Activated naive CD4-positive, alpha-beta T cell treated with anti-CD3 and anti-CD28 coated beads, Interleukin-2, amount 50 U/mL, for 72 hours (primary cell): ENCODE measurements at regions not wholly inside any gene's neighbourhood (a gene's known extent, or its start where the extent isn't known, plus 50 kb on each side); places are given as distances from the start of the nearest gene placed in this dataset.

Experiments used
- ATAC-seq, 2 donors: fragments of 150-1000 bp; cut with Tn5 transposase; 2 replicates each; pipeline ENCODE4 v1.10.0; 2021; ENCODE audit warnings: mild to moderate bottlenecking in 2 of 2, moderate library complexity in 2 of 2
- DNase-seq, 2 donors: peaks; one replicate each; pipeline ENCODE4 v3.0.0; 2021 to 2022; ENCODE audit warnings: low spot score in 2 of 2
- H3K27ac Mint-ChIP-seq, 2 donors: one replicate each; pipeline ENCODE4 v1.8.0; 2022; ENCODE audit warnings: mild to moderate bottlenecking in 2 of 2, mixed read lengths in 2 of 2
- H3K36me3 Mint-ChIP-seq, 2 donors: one replicate each; pipeline ENCODE4 v1.8.0; 2022; ENCODE audit warnings: mixed read lengths in 2 of 2
- H3K9me3 Mint-ChIP-seq, 2 donors: one replicate each; pipeline ENCODE4 v1.8.0; 2022; ENCODE audit warnings: mixed read lengths in 2 of 2

DNA sequence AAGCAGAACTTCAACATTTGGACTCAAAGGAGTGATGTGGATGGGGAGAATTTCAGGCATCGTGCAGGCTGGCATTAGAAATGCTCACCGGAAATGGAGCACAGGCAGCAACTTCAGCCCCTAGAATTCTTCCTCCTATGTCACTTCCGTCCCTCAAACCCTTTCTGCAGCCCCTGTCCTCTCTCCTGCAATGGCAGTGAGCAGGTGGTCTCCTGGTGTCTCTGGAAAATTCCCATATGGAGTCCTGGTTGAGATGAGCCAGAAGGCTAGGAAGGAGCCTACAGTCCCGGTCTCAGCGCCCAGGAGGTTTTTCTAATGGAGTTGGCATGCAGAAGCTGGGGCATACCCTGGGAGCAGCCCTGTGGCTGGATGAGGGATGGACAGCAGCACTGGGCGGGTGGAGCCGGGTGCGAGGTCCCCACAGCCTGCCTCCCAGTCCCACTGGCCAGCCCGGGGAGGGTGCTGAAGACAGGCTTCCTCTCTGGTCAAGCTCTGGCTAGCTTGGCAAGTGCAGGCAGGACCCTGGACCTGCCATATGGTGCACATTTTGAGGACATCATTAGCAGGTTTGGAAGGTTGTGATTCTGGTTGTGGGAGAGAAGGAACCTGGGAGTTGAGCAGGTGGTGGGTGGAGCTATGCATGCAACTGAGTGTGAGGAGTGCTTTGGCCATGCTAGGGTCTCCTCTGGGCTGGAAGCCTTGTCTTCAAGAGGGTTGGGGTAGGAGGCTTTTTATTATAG lies 59.8 kb upstream of the B3GAT1 start:
- Mint-ChIP-seq H3K36me3 (no peaks in the 10 kb centered on the region), H3K27ac (no peak overlapping the region), H3K9me3 (no peaks in the 10 kb centered on the region)
- no peak for ATAC-seq
- no peak for DNase-seq

DNA sequence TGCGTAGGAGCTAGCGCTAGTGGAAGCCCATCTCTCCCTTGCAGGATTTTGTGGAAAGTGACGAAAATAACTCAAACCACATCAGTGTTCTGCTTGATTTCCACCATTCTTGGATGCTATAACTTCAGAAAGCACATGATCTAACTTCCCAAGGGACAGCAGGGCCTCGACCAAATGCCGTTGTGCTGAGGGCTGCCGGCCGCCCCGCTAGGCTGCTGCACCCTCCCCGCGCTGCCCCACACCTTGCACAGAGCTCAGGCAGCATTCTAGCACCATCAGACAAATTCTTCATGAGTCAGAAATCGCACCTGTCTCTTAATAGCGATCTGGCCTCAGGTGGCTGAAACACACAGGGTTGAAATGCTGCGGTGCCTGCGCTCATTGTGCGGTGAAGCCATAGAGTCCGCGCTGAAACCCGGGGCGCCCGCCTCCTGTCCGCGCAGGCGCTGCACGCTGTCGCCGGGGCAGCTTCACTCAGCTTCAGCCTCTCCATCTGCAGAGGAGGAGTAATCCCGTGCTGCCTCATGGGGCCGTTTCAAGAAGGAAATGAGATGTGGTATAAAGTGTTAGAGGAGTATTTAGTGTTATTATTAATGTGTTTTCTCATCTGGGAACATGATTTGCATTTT lies 59.2 kb upstream of the B3GAT1 start:
- ATAC-seq (no peak), DNase-seq (no peak)
- no peak overlapping the region for H3K27ac Mint-ChIP-seq
- H3K9me3 Mint-ChIP-seq = no peaks in the 10 kb centered on the region
- H3K36me3 Mint-ChIP-seq = no peaks in the 10 kb centered on the region

DNA sequence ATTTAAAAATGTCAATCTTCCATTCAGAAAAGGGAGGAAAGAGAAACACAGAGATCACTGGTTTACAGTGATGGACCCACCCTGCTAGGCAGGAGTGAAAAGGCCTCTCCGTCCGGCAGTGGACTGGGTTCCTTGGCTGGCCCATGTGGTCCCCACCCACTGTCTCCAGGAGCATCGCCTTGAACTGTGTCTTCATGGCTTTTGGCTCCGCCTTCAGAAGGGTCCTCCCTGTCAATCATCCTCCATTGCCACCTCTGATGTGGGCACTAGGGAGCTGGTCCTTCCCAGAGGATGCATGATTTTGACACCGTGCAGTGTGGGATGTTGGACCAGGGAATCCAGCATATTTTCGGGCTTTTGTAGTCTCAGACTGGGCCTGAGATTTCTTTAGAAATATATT lies 58.2 kb upstream of the B3GAT1 start:
- ATAC-seq (no peak), DNase-seq (no peak)
- H3K9me3 Mint-ChIP-seq = no peaks in the 10 kb centered on the region
- H3K36me3 Mint-ChIP-seq = no peaks in the 10 kb centered on the region
- H3K27ac Mint-ChIP-seq = no peak overlapping the region

DNA sequence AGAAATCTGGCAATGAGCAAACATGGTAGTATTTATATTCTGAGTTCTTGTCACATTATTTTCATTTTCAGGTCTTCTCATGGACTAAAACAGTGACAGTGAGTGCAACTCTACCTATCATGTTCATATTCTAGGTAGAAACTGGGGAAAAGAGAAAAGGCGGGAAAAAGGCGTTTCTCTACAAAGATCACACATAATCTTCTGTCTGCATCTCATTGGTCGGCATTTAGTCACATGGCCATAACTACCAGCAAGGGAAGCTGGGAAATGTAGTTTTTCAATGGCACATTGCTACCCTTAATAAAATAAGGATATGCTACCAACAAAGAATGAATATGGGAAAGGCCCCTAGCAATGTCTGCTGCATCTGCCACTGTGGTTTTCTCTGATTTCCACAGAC lies 57.6 kb upstream of the B3GAT1 start:
- no peak for DNase-seq
- ATAC-seq = no peak
- no peaks in the 10 kb centered on the region for H3K9me3 Mint-ChIP-seq
- H3K27ac Mint-ChIP-seq = no peak overlapping the region
- H3K36me3 Mint-ChIP-seq = no peaks in the 10 kb centered on the region

DNA sequence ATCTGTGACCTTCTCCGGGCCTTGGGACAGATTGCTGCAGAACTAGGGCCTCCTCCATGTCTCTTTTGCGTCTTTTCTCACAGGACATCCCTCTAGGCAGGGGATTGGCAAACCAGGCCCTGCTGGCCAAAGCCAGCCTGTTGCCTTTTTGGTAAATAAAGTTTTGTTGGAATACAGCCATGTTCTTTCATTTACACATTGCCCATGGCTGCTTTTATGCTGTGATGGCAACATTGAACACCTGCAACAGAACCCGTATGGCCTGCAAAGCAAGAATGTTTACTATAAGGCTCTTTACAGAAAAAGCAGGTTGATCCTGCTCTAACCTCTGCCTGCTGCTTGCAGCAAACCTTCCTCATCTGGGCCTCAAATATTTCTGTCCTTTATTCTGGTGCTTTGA lies 56.8 kb upstream of the B3GAT1 start:
- Mint-ChIP-seq H3K27ac (no peak overlapping the region), H3K36me3 (no peaks in the 10 kb centered on the region)
- no peak for DNase-seq

DNA sequence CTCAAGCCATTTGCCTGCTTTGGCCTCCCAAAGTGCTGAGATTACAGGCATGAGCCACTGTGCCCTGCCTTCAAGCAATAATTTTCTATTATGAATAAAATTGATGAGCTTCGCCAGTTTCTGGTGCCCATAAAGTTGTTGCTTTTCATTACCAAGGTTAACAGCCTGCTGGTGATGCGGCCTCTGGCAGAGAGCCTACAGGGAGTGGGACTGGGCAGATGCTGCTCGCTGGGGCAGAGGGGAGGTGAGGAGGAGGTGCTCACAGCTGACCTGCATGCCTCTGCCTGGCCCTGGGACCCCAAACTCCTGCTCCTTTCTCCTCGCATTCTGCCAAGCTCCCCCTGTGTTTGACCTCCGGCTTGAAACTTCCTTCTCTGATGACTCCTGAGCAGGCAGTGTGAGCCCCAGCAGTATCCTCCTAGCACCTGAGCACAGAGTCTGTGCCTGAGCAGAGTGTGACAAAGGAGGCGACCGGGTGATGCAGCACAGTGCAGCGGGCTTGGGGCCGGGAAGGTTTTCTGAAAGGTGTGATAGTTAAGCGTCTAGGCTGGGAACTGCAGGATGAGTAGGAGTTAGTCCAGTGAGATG lies 56.1 kb upstream of the B3GAT1 start:
- no peaks in the 10 kb centered on the region for H3K36me3 Mint-ChIP-seq
- H3K9me3 Mint-ChIP-seq = no peaks in the 10 kb centered on the region
- ATAC-seq (no peak), DNase-seq (no peak)
- H3K27ac Mint-ChIP-seq = no peak overlapping the region

More for the DNA sequence above, 56.8 kb upstream of the B3GAT1 start:
- H3K9me3 Mint-ChIP-seq = no peaks in the 10 kb centered on the region
- ATAC-seq = no peak

DNA sequence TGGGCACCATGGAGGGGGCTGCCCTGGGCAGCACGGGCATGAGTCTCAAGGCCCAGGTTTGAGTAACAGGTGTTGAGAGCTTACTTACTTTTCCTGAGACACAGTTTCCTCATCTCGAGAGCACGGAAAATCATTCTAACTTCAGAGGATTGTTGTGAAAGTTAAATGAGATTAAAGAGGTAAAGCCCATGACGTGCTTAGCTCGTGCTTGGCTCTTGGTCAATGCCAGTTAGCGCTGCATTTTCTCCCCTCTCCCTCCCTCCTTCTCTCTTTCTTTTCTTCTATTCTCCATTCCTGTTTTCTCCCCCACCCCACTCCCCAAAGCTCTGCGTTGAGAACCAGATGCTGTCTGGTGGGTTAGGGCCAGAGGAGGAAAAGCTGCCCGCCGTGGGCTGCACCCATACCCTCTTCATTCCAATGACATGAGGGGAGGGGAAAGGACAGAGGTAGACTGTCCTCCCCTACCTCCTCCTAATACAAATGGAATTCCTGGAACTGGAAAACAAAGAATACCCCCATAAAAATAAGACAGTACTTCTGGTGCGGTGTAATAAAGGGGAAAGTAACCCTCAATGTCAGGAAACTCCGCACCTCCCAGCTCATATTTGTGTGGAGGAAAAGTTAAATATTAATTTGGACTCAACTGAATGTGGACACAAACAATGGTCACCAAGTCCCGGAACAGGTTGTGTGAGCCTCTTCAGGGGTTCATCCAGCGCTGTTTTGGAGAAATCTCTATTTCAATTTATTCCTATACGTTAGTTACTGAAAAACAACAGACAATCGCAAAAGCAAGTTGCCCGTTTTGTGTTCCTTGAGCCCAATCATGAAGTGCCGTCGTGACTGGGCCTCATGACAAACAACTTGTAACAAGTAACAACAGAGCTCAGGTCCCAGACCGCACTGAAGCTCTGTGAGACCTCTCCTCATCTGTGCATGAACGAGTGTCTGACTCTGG lies 54.8 kb upstream of the B3GAT1 start:
- no peak overlapping the region for H3K27ac Mint-ChIP-seq
- DNase-seq (no peak), ATAC-seq (no peak)
- peaks cover 0 to 6% of the 10 kb centered on the region in 2 donors for H3K9me3 Mint-ChIP-seq
- no peaks in the 10 kb centered on the region for H3K36me3 Mint-ChIP-seq

DNA sequence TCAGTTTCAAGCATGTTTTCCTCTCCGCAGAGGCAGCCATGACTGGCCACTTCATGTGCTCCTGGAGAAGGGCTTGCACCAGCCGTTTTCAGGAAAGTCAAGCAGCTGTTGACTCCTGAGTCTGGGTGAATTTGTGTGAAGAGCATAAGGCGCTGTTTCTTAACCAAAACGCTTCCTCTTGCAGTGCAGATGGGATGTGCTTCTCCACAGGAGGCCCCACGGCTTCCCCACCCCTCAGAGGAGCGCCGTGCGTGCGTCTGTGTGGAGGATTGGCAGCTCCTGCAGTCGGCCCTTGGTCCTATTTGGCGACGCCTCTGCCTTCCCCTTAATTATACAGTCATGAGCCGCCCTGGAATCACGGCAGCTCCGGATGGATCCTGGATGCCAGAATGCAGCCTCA lies 54.1 kb upstream of the B3GAT1 start:
- H3K9me3 Mint-ChIP-seq = peaks cover 0 to 6% of the 10 kb centered on the region in 2 donors
- no peak overlapping the region for H3K27ac Mint-ChIP-seq
- ATAC-seq (no peak), DNase-seq (no peak)
- H3K36me3 Mint-ChIP-seq = no peaks in the 10 kb centered on the region

DNA sequence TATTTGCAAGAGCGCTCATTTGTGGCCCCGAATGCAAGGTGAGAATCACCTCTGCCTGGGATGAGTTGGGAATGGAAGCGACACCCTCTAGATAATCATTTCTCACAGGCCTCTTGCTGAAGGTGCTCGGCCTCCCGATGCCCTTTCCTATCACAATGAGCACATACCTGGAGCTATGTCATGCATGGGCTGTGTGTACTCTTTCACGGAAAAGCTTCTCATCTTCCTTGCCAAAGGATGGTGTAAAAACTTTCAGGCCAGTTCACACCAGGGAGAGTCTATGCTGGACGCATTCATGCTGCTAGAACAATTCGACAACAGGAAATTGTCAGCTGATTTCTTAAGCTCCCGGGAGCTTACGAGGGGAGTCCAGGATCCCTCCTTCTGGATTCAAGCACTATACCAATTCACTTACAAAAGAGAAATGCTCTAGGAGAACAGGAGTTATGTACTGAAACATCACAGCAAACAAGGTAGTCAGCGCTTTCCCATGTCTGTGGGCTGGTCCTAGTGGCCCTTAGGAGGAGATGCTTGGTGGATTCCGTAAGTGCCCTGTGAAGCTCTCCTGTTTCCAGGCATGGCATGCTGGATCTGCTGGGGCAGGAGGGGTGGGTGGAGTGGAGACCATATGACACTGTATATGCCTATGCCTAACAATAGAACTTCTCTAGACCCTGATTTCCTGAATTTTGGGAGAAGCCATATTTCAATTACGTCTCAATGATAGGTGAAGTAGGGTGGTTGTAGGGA lies 53.1 kb upstream of the B3GAT1 start:
- DNase-seq (no peak), ATAC-seq (no peak)
- H3K36me3 Mint-ChIP-seq = peaks cover 0 to 4% of the 10 kb centered on the region in 2 donors
- H3K9me3 Mint-ChIP-seq = peaks cover 0 to 6% of the 10 kb centered on the region in 2 donors
- no peak overlapping the region for H3K27ac Mint-ChIP-seq

DNA sequence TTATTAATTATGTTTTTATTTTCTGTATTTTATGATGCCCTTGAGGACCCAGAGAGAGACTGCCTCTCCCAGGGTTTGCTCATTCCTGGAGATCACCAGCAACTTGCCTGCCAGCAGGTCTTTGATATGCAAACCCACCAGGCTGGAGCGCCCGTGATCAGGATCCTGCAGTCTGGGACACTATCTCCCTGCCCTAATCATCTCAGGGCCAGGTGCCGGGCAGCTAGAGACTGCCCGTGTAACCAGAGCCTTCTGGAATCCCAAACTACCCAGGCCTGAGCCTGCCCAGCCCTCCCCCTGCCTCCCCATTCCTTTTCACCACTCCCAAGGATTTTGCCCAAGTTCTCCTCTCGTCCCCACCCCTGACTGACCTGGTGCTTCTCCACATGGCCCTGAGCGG lies 52.2 kb upstream of the B3GAT1 start:
- no peak for ATAC-seq
- H3K27ac Mint-ChIP-seq = no peak overlapping the region
- peaks cover 0 to 6% of the 10 kb centered on the region in 2 donors for H3K9me3 Mint-ChIP-seq
- DNase-seq = no peak
- H3K36me3 Mint-ChIP-seq = peaks cover 4 to 5% of the 10 kb centered on the region in 2 donors

DNA sequence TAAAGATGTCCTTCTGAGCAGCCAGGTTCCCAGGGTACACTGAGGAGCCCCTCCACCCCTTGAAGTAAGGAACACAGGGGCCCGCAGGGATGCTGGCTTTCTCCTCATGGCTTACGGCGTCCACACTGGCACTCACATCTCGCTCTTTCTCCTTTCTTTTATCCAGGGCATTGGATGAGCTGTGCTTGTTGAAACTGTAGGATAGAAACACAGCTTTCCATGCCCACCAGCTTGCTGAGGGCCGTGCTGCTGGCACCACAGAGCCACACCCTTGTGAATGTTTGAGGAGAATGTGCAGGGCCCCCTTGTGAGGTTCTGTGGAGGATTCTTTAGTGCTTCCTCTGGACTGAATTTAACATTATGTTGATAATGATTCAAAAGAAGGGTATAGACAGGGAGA lies 51.7 kb upstream of the B3GAT1 start:
- Mint-ChIP-seq H3K9me3 (peaks cover 3 to 6% of the 10 kb centered on the region in 2 donors), H3K36me3 (peaks cover 4 to 5% of the 10 kb centered on the region in 2 donors), H3K27ac (no peak overlapping the region)
- no peak for ATAC-seq
- no peak for DNase-seq
